Caco-2 (cell line): ENCODE measurements at regions not wholly inside any gene's neighbourhood (a gene's known extent, or its start where the extent isn't known, plus 50 kb on each side); places are given as distances from the start of the nearest gene placed in this dataset.

Source experiments
- BruUV-seq: library from RNA; stranded (reverse); fragments of 400-500 nt; replicated peaks from 2 replicates; lab custom pipeline; 2021; lab: Mats Ljungman, UMichigan
- CTCF ChIA-PET: fragments of 300-600 bp; sonication (Branson Sonifier 250); formaldehyde crosslinking; loops from one replicate; lab custom pipeline; 2022; ENCODE audit warnings: antibody characterized with exemption; lab: Charles Lee
- POLR2A ChIA-PET: fragments of 300-600 bp; sonication (Branson Sonifier 250); formaldehyde crosslinking; loops from one replicate; lab custom pipeline; 2022; ENCODE audit warnings: antibody characterized with exemption; lab: Charles Lee
- DNase-seq, 2 experiments: peaks; one replicate each; pipeline versions ENCODE4 v3.0.0 to v3.0.0-alpha.2; 2020 to 2022
- H3K27me3 ChIP-seq: replicated peaks from 2 replicates; pipeline ENCODE4 v1.6.0; 2011; ENCODE audit warnings: low read length; ENCODE audit not compliant: control insufficient read depth, insufficient read depth
- H3K36me3 ChIP-seq: 2 replicates; pipeline ENCODE4 v1.5.1; 2011; ENCODE audit warnings: low read length; ENCODE audit not compliant: control insufficient read depth, insufficient read depth
- H3K4me1 ChIP-seq: fragments of 250-450 bp; sonication (Bioruptor Pico); 2 replicates; pipeline ENCODE4 v1.5.1; 2020; ENCODE audit warnings: mild to moderate bottlenecking
- H3K4me3 ChIP-seq: 2 replicates; pipeline ENCODE4 v1.5.1; 2011; ENCODE audit warnings: low read depth, mild to moderate bottlenecking, control low read depth, low read length
- H3K9me3 ChIP-seq: fragments of 250-450 bp; sonication (Bioruptor Pico); 2 replicates; pipeline ENCODE4 v1.5.1; 2020; ENCODE audit warnings: mild to moderate bottlenecking, moderate library complexity
- H3K27ac Mint-ChIP-seq: one replicate; pipeline ENCODE4 v1.8.0; 2022; ENCODE audit warnings: mixed read lengths; ENCODE audit not compliant: unreplicated experiment
- H3K27me3 Mint-ChIP-seq: one replicate; pipeline ENCODE4 v1.8.0; 2022; ENCODE audit warnings: mixed read lengths; ENCODE audit not compliant: insufficient read depth, unreplicated experiment
- H3K36me3 Mint-ChIP-seq: one replicate; pipeline ENCODE4 v1.8.0; 2022; ENCODE audit warnings: mild to moderate bottlenecking, mixed read lengths; ENCODE audit not compliant: insufficient read depth, unreplicated experiment
- H3K4me1 Mint-ChIP-seq: one replicate; pipeline ENCODE4 v1.8.0; 2022; ENCODE audit warnings: low read depth, mixed read lengths; ENCODE audit not compliant: unreplicated experiment
- H3K4me3 Mint-ChIP-seq: one replicate; pipeline ENCODE4 v1.8.0; 2022; ENCODE audit warnings: mild to moderate bottlenecking, moderate library complexity, mixed read lengths; ENCODE audit not compliant: unreplicated experiment
- H3K9me3 Mint-ChIP-seq: one replicate; pipeline ENCODE4 v1.8.0; 2022; ENCODE audit warnings: mixed read lengths; ENCODE audit not compliant: unreplicated experiment
- CTCF ChIP-seq, 2 experiments: fragments of 200-600 bp in 1 of 2; IDR thresholded peaks; 1 replicate in 1 of 2; 2 replicates in 1 of 2; pipeline versions ENCODE4 v1.5.1 to v1.8.0; 2011 to 2022; ENCODE audit warnings: antibody characterized with exemption in 1 of 2, control low read depth in 1 of 2, inconsistent platforms in 1 of 2, low read depth in 1 of 2, low read length in 1 of 2, mild to moderate bottlenecking in 1 of 2, moderate library complexity in 1 of 2; ENCODE audit not compliant: insufficient read depth in 1 of 2, severe bottlenecking in 1 of 2, unreplicated experiment in 1 of 2
- intact Hi-C: fragments of 100-400 bp; cut with micrococcal nuclease; formaldehyde crosslinking; loops from one replicate; pipeline ENCODE4 v1.10.0; 2022; ENCODE audit not compliant: unreplicated experiment

GRCh38 chr11:128310676-128311445 is 276.5 kb downstream of the ETS1 start:
- H3K27me3 ChIP-seq, result no peaks in the 10 kb centered on the region; the same call in 1 of the 2 replicates
- CTCF ChIA-PET, result no interaction called here
- H3K36me3 Mint-ChIP-seq, result no peaks in the 10 kb centered on the region
- no peak overlapping the region for H3K4me3 Mint-ChIP-seq
- no peak for TF ChIP-seq CTCF (IDR thresholded peaks at IDR 0.05; ENCODE audit: insufficient read depth in 1 of 2, low read depth in 1 of 2, low read length in 1 of 2, severe bottlenecking in 1 of 2, unreplicated experiment in 1 of 2)
- H3K4me1 Mint-ChIP-seq, result no peaks in the 10 kb centered on the region
- H3K9me3 Mint-ChIP-seq, result peaks cover 22% of the 10 kb centered on the region
- H3K4me1 ChIP-seq, result no peaks in the 10 kb centered on the region
- no TSS peak for BruUV-seq
- intact Hi-C loops, result no loop called here
- H3K4me3 ChIP-seq, result no peak overlapping the region
- no peak for DNase-seq
- no peak overlapping the region for H3K27ac Mint-ChIP-seq
- peaks cover 3% of the 10 kb centered on the region for H3K27me3 Mint-ChIP-seq
- POLR2A ChIA-PET, result no interaction called here
- H3K9me3 ChIP-seq, result no peaks in the 10 kb centered on the region; the same call in 1 of the 2 replicates
- no peaks in the 10 kb centered on the region for H3K36me3 ChIP-seq

GRCh38 chr11:128310005-128310404 is 277.4 kb downstream of the ETS1 start:
- Histone ChIP-seq H3K4me1 (no peaks in the 10 kb centered on the region), H3K4me3 (no peak overlapping the region), H3K27me3 (no peaks in the 10 kb centered on the region; the same call in 1 of the 2 replicates), H3K36me3 (no peaks in the 10 kb centered on the region), H3K9me3 (no peaks in the 10 kb centered on the region; the same call in 1 of the 2 replicates)
- intact Hi-C loops, result no loop called here
- H3K9me3 Mint-ChIP-seq, result peaks cover 14% of the 10 kb centered on the region
- POLR2A ChIA-PET, result no interaction called here
- H3K4me1 Mint-ChIP-seq, result no peaks in the 10 kb centered on the region
- no peak for DNase-seq
- no peak overlapping the region for H3K27ac Mint-ChIP-seq
- BruUV-seq, result no TSS peak
- H3K36me3 Mint-ChIP-seq, result no peaks in the 10 kb centered on the region
- CTCF ChIA-PET, result no interaction called here
- H3K27me3 Mint-ChIP-seq, result peaks cover 3% of the 10 kb centered on the region
- TF ChIP-seq CTCF (IDR thresholded peaks at IDR 0.05; ENCODE audit: insufficient read depth in 1 of 2, low read depth in 1 of 2, low read length in 1 of 2, severe bottlenecking in 1 of 2, unreplicated experiment in 1 of 2), result no peak
- H3K4me3 Mint-ChIP-seq, result no peak overlapping the region

GRCh38 chr11:128308794-128309193 is 278.6 kb downstream of the ETS1 start:
- no peak for DNase-seq
- Mint-ChIP-seq H3K9me3 (peaks cover 3% of the 10 kb centered on the region), H3K4me1 (no peaks in the 10 kb centered on the region), H3K27me3 (peaks cover 3% of the 10 kb centered on the region), H3K36me3 (no peaks in the 10 kb centered on the region), H3K4me3 (no peak overlapping the region), H3K27ac (no peak overlapping the region)
- ChIA-PET POLR2A (no interaction called here), CTCF (no interaction called here)
- no TSS peak for BruUV-seq
- no peaks in the 10 kb centered on the region; the same call in 1 of the 2 replicates for H3K27me3 ChIP-seq
- TF ChIP-seq CTCF (IDR thresholded peaks at IDR 0.05; ENCODE audit: insufficient read depth in 1 of 2, low read depth in 1 of 2, low read length in 1 of 2, severe bottlenecking in 1 of 2, unreplicated experiment in 1 of 2), result no peak
- no peaks in the 10 kb centered on the region for H3K4me1 ChIP-seq
- intact Hi-C loops, result no loop called here
- H3K9me3 ChIP-seq, result no peaks in the 10 kb centered on the region
- H3K36me3 ChIP-seq, result no peaks in the 10 kb centered on the region
- H3K4me3 ChIP-seq, result no peak overlapping the region
